ENCODE measurements at regions not wholly inside any gene's neighbourhood (a gene's known extent, or its start where the extent isn't known, plus 50 kb on each side); places are given as distances from the start of the nearest gene placed in this dataset.

DNA sequence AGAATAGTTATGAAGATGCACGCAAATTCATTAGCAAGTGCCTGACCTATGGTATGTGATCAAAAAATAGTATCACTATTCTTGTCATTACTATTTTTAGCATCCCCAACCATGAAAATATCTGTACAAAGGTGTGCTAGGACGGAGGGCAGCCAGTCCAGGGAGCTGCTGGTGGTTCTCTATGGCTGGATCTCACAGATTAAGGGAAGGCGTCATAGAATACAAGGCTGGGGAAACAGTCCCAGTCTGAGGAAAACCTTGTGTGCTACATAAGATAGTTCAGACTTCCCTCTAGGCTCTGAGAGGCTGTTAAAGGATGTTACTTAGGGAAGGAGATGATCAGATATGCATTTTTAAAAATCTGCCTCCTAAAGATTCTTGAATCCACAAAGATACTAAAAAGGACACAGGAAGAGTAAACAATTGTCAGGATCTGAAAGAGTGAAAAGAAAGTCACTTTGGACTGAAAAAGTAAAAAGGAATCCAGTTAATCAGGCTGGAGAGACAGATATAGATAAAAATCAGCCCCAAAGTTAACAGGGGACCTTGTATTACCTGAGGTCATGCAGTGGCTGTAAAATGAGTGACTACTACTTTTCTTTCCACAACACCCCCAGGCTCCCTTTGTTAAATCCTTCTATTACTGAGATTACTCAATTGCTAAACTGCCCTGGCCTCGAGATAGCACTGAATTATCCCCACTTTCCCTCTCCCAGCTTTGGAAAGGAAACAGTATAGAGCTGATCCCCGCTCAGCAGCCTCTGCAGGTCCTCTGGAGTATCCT, 108.6 kb downstream of the MAB21L3 start:
- Histone ChIP-seq H3K18ac (ENCODE audit: low read length) (no peak overlapping the region), H3K36me3 (ENCODE audit: control insufficient read depth, insufficient read depth, low read length) (no peaks in the 10 kb centered on the region), H3K56ac (ENCODE audit: low read length) (no peak overlapping the region), H4K8ac (ENCODE audit: low read depth, low read length) (no peak overlapping the region), H3K4ac (ENCODE audit: low read depth, low read length) (no peak overlapping the region), H2BK120ac (ENCODE audit: low read depth, low read length) (no peak overlapping the region), H3K23ac (ENCODE audit: low read length) (no peak overlapping the region), H2AK5ac (ENCODE audit: low read length) (no peak overlapping the region), H3K79me1 (ENCODE audit: low read length) (no peaks in the 10 kb centered on the region), H2BK15ac (replicated peaks; ENCODE audit: low read depth) (no peak overlapping the region), H4K5ac (ENCODE audit: low read length) (no peak overlapping the region), H3K27ac (ENCODE audit: low read depth, low read length) (no peak overlapping the region), H3K27me3 (ENCODE audit: insufficient read depth, low read length, poor library complexity) (no peaks in the 10 kb centered on the region), H3K79me2 (ENCODE audit: control insufficient read depth, insufficient read depth, low read length) (no peaks in the 10 kb centered on the region), H2BK5ac (ENCODE audit: low read length) (no peak overlapping the region), H3K4me3 (ENCODE audit: low read length) (no peak overlapping the region), H3K4me1 (ENCODE audit: control insufficient read depth, low read depth, low read length) (no peaks in the 10 kb centered on the region), H3K4me2 (ENCODE audit: low read length) (no peak overlapping the region), H3K9ac (ENCODE audit: low read length) (no peak overlapping the region)
- DNase-seq: peak; percentile 56
- no CpG with 5 or more reads among the region's 5 CpGs for WGBS (ENCODE audit: extremely low coverage, insufficient coverage, low lambda C conversion rate)

GRCh38 chr1:116224111-116224510, 112.9 kb downstream of the MAB21L3 start:
- no peaks in the 10 kb centered on the region for H3K27me3 ChIP-seq (ENCODE audit: insufficient read depth, low read length, poor library complexity)
- H3K79me2 ChIP-seq (ENCODE audit: control insufficient read depth, insufficient read depth, low read length): no peaks in the 10 kb centered on the region
- H3K27ac ChIP-seq (ENCODE audit: low read depth, low read length): no peak overlapping the region
- H3K36me3 ChIP-seq (ENCODE audit: control insufficient read depth, insufficient read depth, low read length): no peaks in the 10 kb centered on the region
- no peak overlapping the region for H3K56ac ChIP-seq (ENCODE audit: low read length)
- no peak for DNase-seq
- H4K8ac ChIP-seq (ENCODE audit: low read depth, low read length): no peak overlapping the region
- H2BK5ac ChIP-seq (ENCODE audit: low read length): no peak overlapping the region
- no peak overlapping the region for H3K4me3 ChIP-seq (ENCODE audit: low read length)
- no peak overlapping the region for H2AK5ac ChIP-seq (ENCODE audit: low read length)
- WGBS (ENCODE audit: extremely low coverage, insufficient coverage, low lambda C conversion rate): no CpG with 5 or more reads among the region's 2 CpGs
- no peak overlapping the region for H2BK120ac ChIP-seq (ENCODE audit: low read depth, low read length)
- no peak overlapping the region for H4K5ac ChIP-seq (ENCODE audit: low read length)
- no peaks in the 10 kb centered on the region for H3K79me1 ChIP-seq (ENCODE audit: low read length)
- H3K4me1 ChIP-seq (ENCODE audit: control insufficient read depth, low read depth, low read length): no peaks in the 10 kb centered on the region
- no peak overlapping the region for H3K23ac ChIP-seq (ENCODE audit: low read length)
- no peak overlapping the region for H3K4me2 ChIP-seq (ENCODE audit: low read length)
- H2BK15ac ChIP-seq (replicated peaks; ENCODE audit: low read depth): no peak overlapping the region
- H3K9ac ChIP-seq (ENCODE audit: low read length): no peak overlapping the region
- no peak overlapping the region for H3K18ac ChIP-seq (ENCODE audit: low read length)
- H3K4ac ChIP-seq (ENCODE audit: low read depth, low read length): no peak overlapping the region

DNA sequence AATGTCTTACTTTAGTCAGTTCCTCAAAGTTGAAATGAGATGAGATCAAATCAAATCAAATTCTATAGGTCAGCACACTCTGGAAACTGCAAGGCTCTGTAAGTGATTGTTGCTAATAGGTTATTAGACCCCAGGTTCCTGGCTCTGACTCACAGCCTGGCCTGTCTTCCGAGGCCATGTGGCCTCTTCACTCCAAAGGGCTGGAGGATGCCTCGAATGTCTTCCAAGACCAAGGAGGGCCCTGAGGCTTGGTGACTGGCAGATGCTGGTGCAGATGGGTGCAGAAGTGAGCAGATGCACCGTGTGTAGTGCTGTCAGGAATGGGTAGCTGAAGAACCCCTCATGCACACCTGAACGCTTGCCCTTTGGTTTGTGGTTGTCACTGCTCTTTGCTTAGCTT, 113.4 kb downstream of the MAB21L3 start:
- Histone ChIP-seq H3K4me3 (ENCODE audit: low read length) (no peak overlapping the region), H3K36me3 (ENCODE audit: control insufficient read depth, insufficient read depth, low read length) (no peaks in the 10 kb centered on the region), H3K27ac (ENCODE audit: low read depth, low read length) (no peak overlapping the region), H3K18ac (ENCODE audit: low read length) (no peak overlapping the region), H3K4ac (ENCODE audit: low read depth, low read length) (no peak overlapping the region), H4K8ac (ENCODE audit: low read depth, low read length) (no peak overlapping the region), H2BK15ac (replicated peaks; ENCODE audit: low read depth) (no peak overlapping the region), H3K9ac (ENCODE audit: low read length) (no peak overlapping the region), H2BK5ac (ENCODE audit: low read length) (no peak overlapping the region), H2AK5ac (ENCODE audit: low read length) (no peak overlapping the region), H3K23ac (ENCODE audit: low read length) (no peak overlapping the region), H3K27me3 (ENCODE audit: insufficient read depth, low read length, poor library complexity) (no peaks in the 10 kb centered on the region), H3K56ac (ENCODE audit: low read length) (no peak overlapping the region), H3K4me2 (ENCODE audit: low read length) (no peak overlapping the region), H3K4me1 (ENCODE audit: control insufficient read depth, low read depth, low read length) (no peaks in the 10 kb centered on the region), H3K79me1 (ENCODE audit: low read length) (no peaks in the 10 kb centered on the region), H3K79me2 (ENCODE audit: control insufficient read depth, insufficient read depth, low read length) (no peaks in the 10 kb centered on the region), H4K5ac (ENCODE audit: low read length) (no peak overlapping the region), H2BK120ac (ENCODE audit: low read depth, low read length) (no peak overlapping the region)
- DNase-seq: no peak
- WGBS (ENCODE audit: extremely low coverage, insufficient coverage, low lambda C conversion rate): no CpG with 5 or more reads among the region's 4 CpGs

DNA sequence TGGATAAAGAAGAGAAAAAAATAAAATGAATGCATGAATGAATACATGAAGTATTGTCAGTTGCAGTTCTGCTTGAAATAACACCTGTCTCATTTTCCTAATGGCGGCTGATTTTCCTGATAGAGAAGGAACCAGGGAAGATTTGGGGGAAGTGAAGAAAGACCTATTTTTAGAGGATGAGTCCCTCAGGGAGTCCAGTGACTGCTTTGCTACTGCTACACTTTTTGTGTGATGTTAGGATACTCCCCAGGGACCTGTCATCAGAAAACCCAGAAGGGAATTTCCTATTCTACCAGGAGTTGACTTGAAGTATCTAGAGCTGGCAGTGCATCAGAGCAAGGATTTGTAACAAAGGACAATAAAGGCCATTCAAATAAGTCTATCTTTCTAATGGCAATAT, 114.8 kb downstream of the MAB21L3 start:
- DNase-seq: no peak
- H3K23ac ChIP-seq (ENCODE audit: low read length): no peak overlapping the region
- no CpG with 5 or more reads among the region's 1 CpG for WGBS (ENCODE audit: extremely low coverage, insufficient coverage, low lambda C conversion rate)

DNA sequence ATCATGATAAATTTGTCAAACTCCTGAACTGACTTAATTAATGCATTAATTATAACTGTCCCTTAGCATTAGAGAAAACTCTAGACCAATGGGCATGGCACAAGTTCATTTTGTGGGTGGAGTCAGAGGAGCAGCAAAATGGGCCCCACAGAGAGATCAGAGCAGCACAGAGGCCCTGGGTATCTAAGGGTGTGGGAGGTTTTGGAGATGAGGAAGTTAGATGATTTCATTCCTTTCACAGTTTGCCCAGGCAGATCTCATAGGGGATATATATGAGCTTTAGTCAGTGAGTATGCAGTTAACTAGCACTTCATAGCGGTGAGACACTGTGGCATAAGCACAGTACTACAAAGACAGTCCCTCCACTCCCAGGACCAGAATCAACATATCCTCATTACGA, 117.3 kb downstream of the MAB21L3 start:
- H3K79me1 ChIP-seq (ENCODE audit: low read length): no peaks in the 10 kb centered on the region
- H3K23ac ChIP-seq (ENCODE audit: low read length): no peak overlapping the region
- H3K4me1 ChIP-seq (ENCODE audit: control insufficient read depth, low read depth, low read length): peaks cover 3% of the 10 kb centered on the region
- WGBS (ENCODE audit: extremely low coverage, insufficient coverage, low lambda C conversion rate): no CpG with 5 or more reads among the region's 2 CpGs
- no peak overlapping the region for H3K4ac ChIP-seq (ENCODE audit: low read depth, low read length)
- no peak overlapping the region for H3K4me3 ChIP-seq (ENCODE audit: low read length)
- no peaks in the 10 kb centered on the region for H3K27me3 ChIP-seq (ENCODE audit: insufficient read depth, low read length, poor library complexity)
- no peak overlapping the region for H2BK15ac ChIP-seq (replicated peaks; ENCODE audit: low read depth)
- no peak overlapping the region for H2BK5ac ChIP-seq (ENCODE audit: low read length)
- no peak overlapping the region for H3K4me2 ChIP-seq (ENCODE audit: low read length)
- no peaks in the 10 kb centered on the region for H3K36me3 ChIP-seq (ENCODE audit: control insufficient read depth, insufficient read depth, low read length)
- H3K9ac ChIP-seq (ENCODE audit: low read length): no peak overlapping the region
- no peak overlapping the region for H4K5ac ChIP-seq (ENCODE audit: low read length)
- H3K79me2 ChIP-seq (ENCODE audit: control insufficient read depth, insufficient read depth, low read length): no peaks in the 10 kb centered on the region
- no peak for DNase-seq
- H2AK5ac ChIP-seq (ENCODE audit: low read length): no peak overlapping the region
- H3K56ac ChIP-seq (ENCODE audit: low read length): no peak overlapping the region
- H3K27ac ChIP-seq (ENCODE audit: low read depth, low read length): no peak overlapping the region
- H2BK120ac ChIP-seq (ENCODE audit: low read depth, low read length): no peak overlapping the region
- H3K18ac ChIP-seq (ENCODE audit: low read length): no peak overlapping the region
- no peak overlapping the region for H4K8ac ChIP-seq (ENCODE audit: low read depth, low read length)

More for the DNA sequence above, 114.8 kb downstream of the MAB21L3 start:
- no peak overlapping the region for H3K56ac ChIP-seq (ENCODE audit: low read length)
- H3K4me2 ChIP-seq (ENCODE audit: low read length): no peak overlapping the region
- no peak overlapping the region for H3K18ac ChIP-seq (ENCODE audit: low read length)
- H2BK5ac ChIP-seq (ENCODE audit: low read length): no peak overlapping the region
- H3K79me1 ChIP-seq (ENCODE audit: low read length): no peaks in the 10 kb centered on the region
- no peaks in the 10 kb centered on the region for H3K36me3 ChIP-seq (ENCODE audit: control insufficient read depth, insufficient read depth, low read length)
- H3K9ac ChIP-seq (ENCODE audit: low read length): no peak overlapping the region
- no peak overlapping the region for H4K5ac ChIP-seq (ENCODE audit: low read length)
- no peak overlapping the region for H2BK120ac ChIP-seq (ENCODE audit: low read depth, low read length)
- no peak overlapping the region for H3K4me3 ChIP-seq (ENCODE audit: low read length)
- no peak overlapping the region for H3K4ac ChIP-seq (ENCODE audit: low read depth, low read length)
- no peak overlapping the region for H4K8ac ChIP-seq (ENCODE audit: low read depth, low read length)
- no peaks in the 10 kb centered on the region for H3K4me1 ChIP-seq (ENCODE audit: control insufficient read depth, low read depth, low read length)
- H2AK5ac ChIP-seq (ENCODE audit: low read length): no peak overlapping the region
- no peak overlapping the region for H2BK15ac ChIP-seq (replicated peaks; ENCODE audit: low read depth)
- H3K27me3 ChIP-seq (ENCODE audit: insufficient read depth, low read length, poor library complexity): no peaks in the 10 kb centered on the region
- no peaks in the 10 kb centered on the region for H3K79me2 ChIP-seq (ENCODE audit: control insufficient read depth, insufficient read depth, low read length)
- H3K27ac ChIP-seq (ENCODE audit: low read depth, low read length): no peak overlapping the region

DNA sequence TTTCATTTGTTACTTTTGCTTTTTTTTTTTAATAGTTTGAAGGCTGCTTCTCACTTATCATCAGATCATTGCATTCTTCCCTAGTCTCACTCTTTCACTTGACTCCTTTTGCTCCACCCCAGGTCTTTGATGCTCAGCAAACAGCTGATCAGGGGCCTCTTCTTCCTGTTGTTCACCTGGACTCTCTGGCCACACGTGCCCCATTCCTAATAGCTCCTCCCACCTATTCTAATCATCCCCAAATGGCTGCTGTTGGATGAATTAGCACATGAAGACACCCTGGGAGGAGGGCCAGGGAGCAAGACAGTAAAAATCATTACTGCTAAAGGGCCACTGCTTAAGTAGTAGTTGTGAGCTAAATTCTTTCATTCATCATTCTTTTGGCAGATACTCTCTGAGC, 119.5 kb downstream of the MAB21L3 start:
- Histone ChIP-seq H3K9ac (ENCODE audit: low read length) (no peak overlapping the region), H3K36me3 (ENCODE audit: control insufficient read depth, insufficient read depth, low read length) (no peaks in the 10 kb centered on the region), H4K8ac (ENCODE audit: low read depth, low read length) (no peak overlapping the region), H3K18ac (ENCODE audit: low read length) (no peak overlapping the region), H2BK5ac (ENCODE audit: low read length) (no peak overlapping the region), H2BK120ac (ENCODE audit: low read depth, low read length) (no peak overlapping the region), H2AK5ac (ENCODE audit: low read length) (no peak overlapping the region), H3K23ac (ENCODE audit: low read length) (no peak overlapping the region), H2BK15ac (replicated peaks; ENCODE audit: low read depth) (no peak overlapping the region), H3K4ac (ENCODE audit: low read depth, low read length) (no peak overlapping the region), H3K79me2 (ENCODE audit: control insufficient read depth, insufficient read depth, low read length) (no peaks in the 10 kb centered on the region), H4K5ac (ENCODE audit: low read length) (no peak overlapping the region), H3K4me3 (ENCODE audit: low read length) (no peak overlapping the region), H3K27me3 (ENCODE audit: insufficient read depth, low read length, poor library complexity) (no peaks in the 10 kb centered on the region), H3K79me1 (ENCODE audit: low read length) (no peaks in the 10 kb centered on the region), H3K56ac (ENCODE audit: low read length) (no peak overlapping the region), H3K27ac (ENCODE audit: low read depth, low read length) (no peak overlapping the region), H3K4me2 (ENCODE audit: low read length) (no peak overlapping the region), H3K4me1 (ENCODE audit: control insufficient read depth, low read depth, low read length) (peaks cover 3% of the 10 kb centered on the region)
- no CpG with 5 or more reads among the region's 1 CpG for WGBS (ENCODE audit: extremely low coverage, insufficient coverage, low lambda C conversion rate)
- no peak for DNase-seq

Data from mesendoderm (in vitro differentiated cells).